ENCODE measurements at regions not wholly inside any gene's neighbourhood (a gene's known extent, or its start where the extent isn't known, plus 50 kb on each side); places are given as distances from the start of the nearest gene placed in this dataset.

GRCh38 chr10:89153116-89153515, 54.0 kb downstream of the CH25H start:
- no peak for TF ChIP-seq CTCF (IDR thresholded peaks at IDR 0.05; ENCODE audit: borderline replicate concordance, extremely low read depth, low read length, poor library complexity, severe bottlenecking)
- no peak for TF ChIP-seq EZH2 (IDR thresholded peaks at IDR 0.05; ENCODE audit: borderline replicate concordance, low read depth, low read length, severe bottlenecking)

Measured in DND-41 (cell line).